Endothelial cell of umbilical vein (primary cell): ENCODE measurements at regions not wholly inside any gene's neighbourhood (a gene's known extent, or its start where the extent isn't known, plus 50 kb on each side); places are given as distances from the start of the nearest gene placed in this dataset.

Experiments
- EZH2 ChIP-seq: IDR thresholded peaks from 2 replicates; pipeline ENCODE4 v1.6.1; 2012; ENCODE audit warnings: borderline replicate concordance, low read depth, mild to moderate bottlenecking, moderate library complexity, low read length, inconsistent platforms; ENCODE audit not compliant: severe bottlenecking
- MYC ChIP-seq: IDR thresholded peaks from one replicate; pipeline ENCODE4 v1.6.1; 2011; ENCODE audit warnings: mild to moderate bottlenecking, low read depth, low read length
- POLR2A ChIP-seq: IDR thresholded peaks from 2 replicates; pipeline ENCODE4 v1.6.1; 2012; ENCODE audit warnings: low read depth, mild to moderate bottlenecking, control low read depth, low read length
- TF ChIP-seq, protein P1 (sequence below), 2 donors: IDR thresholded peaks; 1 replicate in 1 of 2; 2 replicates in 1 of 2; pipeline ENCODE4 v1.5.1; 2011; ENCODE audit warnings: low read length in 2 of 2, mild to moderate bottlenecking in 2 of 2, moderate library complexity in 2 of 2, control low read depth in 1 of 2, inconsistent platforms in 1 of 2, low read depth in 1 of 2; ENCODE audit not compliant: insufficient read depth in 1 of 2; ENCODE audit errors: extremely low read depth in 1 of 2

DNA sequence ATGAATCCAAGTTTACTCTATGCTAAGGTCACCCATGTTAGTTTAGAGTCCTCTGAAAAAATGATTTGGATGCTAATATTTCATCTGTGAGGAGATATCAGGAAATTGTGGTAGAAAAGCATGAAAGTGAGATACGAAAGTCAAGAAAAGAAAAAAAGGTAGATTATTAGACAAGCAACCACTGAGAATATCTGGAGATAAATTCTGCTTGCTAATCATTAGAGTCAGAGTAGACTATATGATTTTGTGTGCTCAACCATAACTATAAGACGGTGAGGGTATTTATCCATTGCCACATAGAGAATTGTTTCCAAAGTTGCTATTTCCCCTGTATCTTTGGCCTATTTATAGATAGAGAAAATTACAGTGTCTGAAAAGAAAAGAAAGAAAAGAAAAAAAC lies 706.7 kb downstream of the SLITRK5 start:
- TF ChIP-seq, protein P1, sequence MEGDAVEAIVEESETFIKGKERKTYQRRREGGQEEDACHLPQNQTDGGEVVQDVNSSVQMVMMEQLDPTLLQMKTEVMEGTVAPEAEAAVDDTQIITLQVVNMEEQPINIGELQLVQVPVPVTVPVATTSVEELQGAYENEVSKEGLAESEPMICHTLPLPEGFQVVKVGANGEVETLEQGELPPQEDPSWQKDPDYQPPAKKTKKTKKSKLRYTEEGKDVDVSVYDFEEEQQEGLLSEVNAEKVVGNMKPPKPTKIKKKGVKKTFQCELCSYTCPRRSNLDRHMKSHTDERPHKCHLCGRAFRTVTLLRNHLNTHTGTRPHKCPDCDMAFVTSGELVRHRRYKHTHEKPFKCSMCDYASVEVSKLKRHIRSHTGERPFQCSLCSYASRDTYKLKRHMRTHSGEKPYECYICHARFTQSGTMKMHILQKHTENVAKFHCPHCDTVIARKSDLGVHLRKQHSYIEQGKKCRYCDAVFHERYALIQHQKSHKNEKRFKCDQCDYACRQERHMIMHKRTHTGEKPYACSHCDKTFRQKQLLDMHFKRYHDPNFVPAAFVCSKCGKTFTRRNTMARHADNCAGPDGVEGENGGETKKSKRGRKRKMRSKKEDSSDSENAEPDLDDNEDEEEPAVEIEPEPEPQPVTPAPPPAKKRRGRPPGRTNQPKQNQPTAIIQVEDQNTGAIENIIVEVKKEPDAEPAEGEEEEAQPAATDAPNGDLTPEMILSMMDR (IDR thresholded peaks at IDR 0.05; ENCODE audit: extremely low read depth in 1 of 2, insufficient read depth in 1 of 2, low read depth in 1 of 2, low read length in 2 of 2): no peak
- TF ChIP-seq EZH2: no peak
- TF ChIP-seq POLR2A: no peak
- no peak for TF ChIP-seq MYC
